ENCODE measurements at regions not wholly inside any gene's neighbourhood (a gene's known extent, or its start where the extent isn't known, plus 50 kb on each side); places are given as distances from the start of the nearest gene placed in this dataset.

DNA sequence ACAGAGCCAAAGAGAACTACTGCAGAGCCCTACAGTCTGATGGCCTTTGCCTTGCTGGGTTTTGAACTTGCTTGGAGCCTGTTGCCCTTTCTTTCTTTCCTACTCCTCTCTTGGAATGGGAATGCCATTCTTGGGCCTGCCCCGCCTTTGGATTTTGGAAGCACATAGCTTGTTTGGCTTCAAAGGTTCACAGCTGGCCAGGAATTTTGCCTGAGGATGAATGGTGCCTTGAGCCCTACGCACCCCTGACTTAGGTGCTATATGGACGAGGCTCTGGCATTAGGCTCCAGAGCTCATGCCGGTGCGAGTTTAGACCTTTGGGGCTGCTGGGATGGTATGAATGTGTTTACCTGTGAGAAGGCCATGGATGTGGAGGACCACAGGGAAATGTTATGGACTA lies 663.3 kb upstream of the HS6ST1 start:
- Histone ChIP-seq H3K4me1 (ENCODE audit: low read length) (no peaks in the 10 kb centered on the region), H3K27me3 (replicated peaks; ENCODE audit: insufficient read depth, low read length) (no peaks in the 10 kb centered on the region), H3K4me2 (ENCODE audit: low read depth, low read length) (no peak overlapping the region), H2AFZ (ENCODE audit: low read length) (no peak overlapping the region), H3K9me3 (replicated peaks; ENCODE audit: insufficient read depth, low read length) (no peaks in the 10 kb centered on the region), H3K9ac (ENCODE audit: low read length) (no peak overlapping the region), H3K79me2 (ENCODE audit: low read length) (no peaks in the 10 kb centered on the region), H3K9me2 (replicated peaks; ENCODE audit: insufficient read depth, low read length) (no peaks in the 10 kb centered on the region), H3K36me3 (replicated peaks; ENCODE audit: insufficient read depth, low read length) (no peaks in the 10 kb centered on the region), H3K27ac (ENCODE audit: low read length) (no peak overlapping the region), H3K4me3 (ENCODE audit: low read length) (no peak overlapping the region), H4K20me1 (ENCODE audit: insufficient read depth, low read length) (no peaks in the 10 kb centered on the region), H3F3A (ENCODE audit: insufficient read depth, low read length) (no peaks in the 10 kb centered on the region)
- no peak for DNase-seq
- TF ChIP-seq, protein P1, sequence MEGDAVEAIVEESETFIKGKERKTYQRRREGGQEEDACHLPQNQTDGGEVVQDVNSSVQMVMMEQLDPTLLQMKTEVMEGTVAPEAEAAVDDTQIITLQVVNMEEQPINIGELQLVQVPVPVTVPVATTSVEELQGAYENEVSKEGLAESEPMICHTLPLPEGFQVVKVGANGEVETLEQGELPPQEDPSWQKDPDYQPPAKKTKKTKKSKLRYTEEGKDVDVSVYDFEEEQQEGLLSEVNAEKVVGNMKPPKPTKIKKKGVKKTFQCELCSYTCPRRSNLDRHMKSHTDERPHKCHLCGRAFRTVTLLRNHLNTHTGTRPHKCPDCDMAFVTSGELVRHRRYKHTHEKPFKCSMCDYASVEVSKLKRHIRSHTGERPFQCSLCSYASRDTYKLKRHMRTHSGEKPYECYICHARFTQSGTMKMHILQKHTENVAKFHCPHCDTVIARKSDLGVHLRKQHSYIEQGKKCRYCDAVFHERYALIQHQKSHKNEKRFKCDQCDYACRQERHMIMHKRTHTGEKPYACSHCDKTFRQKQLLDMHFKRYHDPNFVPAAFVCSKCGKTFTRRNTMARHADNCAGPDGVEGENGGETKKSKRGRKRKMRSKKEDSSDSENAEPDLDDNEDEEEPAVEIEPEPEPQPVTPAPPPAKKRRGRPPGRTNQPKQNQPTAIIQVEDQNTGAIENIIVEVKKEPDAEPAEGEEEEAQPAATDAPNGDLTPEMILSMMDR (IDR thresholded peaks at IDR 0.05; ENCODE audit: low read length) = no peak
- TF ChIP-seq EZH2phosphoT487 (IDR thresholded peaks at IDR 0.05; ENCODE audit: low read length) = no peak
- no peak for TF ChIP-seq EZH2 (optimal IDR thresholded peaks at IDR 0.05; ENCODE audit: low read depth, low read length)

DNA sequence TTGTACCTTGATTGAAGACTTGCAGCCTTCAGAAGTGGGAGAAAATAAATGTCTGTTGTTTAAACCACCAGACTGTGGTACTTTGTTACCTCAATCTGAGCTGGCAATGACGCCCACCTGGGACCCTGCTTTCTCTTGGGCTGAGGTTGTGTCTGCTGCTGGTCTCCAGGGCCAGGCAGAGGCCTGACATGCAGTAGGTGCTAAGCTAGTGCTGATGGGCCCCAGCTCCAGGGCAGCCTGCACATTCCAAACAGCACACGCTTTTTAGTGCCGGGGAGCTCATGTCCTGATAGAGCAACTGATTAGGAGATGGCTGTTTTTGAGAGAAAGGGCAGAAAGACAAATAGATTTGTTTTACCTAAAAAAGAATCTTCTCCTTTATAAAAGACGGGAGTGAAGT lies 664.0 kb upstream of the HS6ST1 start:
- H4K20me1 ChIP-seq (ENCODE audit: insufficient read depth, low read length) = no peaks in the 10 kb centered on the region
- no peaks in the 10 kb centered on the region for H3K79me2 ChIP-seq (ENCODE audit: low read length)
- H3K36me3 ChIP-seq (replicated peaks; ENCODE audit: insufficient read depth, low read length) = no peaks in the 10 kb centered on the region
- no peak for DNase-seq
- H3K27ac ChIP-seq (ENCODE audit: low read length) = no peak overlapping the region
- no peak overlapping the region for H3K9ac ChIP-seq (ENCODE audit: low read length)
- no peaks in the 10 kb centered on the region for H3K27me3 ChIP-seq (replicated peaks; ENCODE audit: insufficient read depth, low read length)
- H3K4me2 ChIP-seq (ENCODE audit: low read depth, low read length) = no peak overlapping the region
- H3K9me2 ChIP-seq (replicated peaks; ENCODE audit: insufficient read depth, low read length) = no peaks in the 10 kb centered on the region
- H3K4me1 ChIP-seq (ENCODE audit: low read length) = no peaks in the 10 kb centered on the region
- no peak overlapping the region for H2AFZ ChIP-seq (ENCODE audit: low read length)
- no peak overlapping the region for H3K4me3 ChIP-seq (ENCODE audit: low read length)
- H3K9me3 ChIP-seq (replicated peaks; ENCODE audit: insufficient read depth, low read length) = no peaks in the 10 kb centered on the region
- H3F3A ChIP-seq (ENCODE audit: insufficient read depth, low read length) = no peaks in the 10 kb centered on the region
- no peak for TF ChIP-seq EZH2 (optimal IDR thresholded peaks at IDR 0.05; ENCODE audit: low read depth, low read length)
- no peak for TF ChIP-seq EZH2phosphoT487 (IDR thresholded peaks at IDR 0.05; ENCODE audit: low read length)
- TF ChIP-seq, protein P1 (IDR thresholded peaks at IDR 0.05; ENCODE audit: low read length) = no peak

DNA sequence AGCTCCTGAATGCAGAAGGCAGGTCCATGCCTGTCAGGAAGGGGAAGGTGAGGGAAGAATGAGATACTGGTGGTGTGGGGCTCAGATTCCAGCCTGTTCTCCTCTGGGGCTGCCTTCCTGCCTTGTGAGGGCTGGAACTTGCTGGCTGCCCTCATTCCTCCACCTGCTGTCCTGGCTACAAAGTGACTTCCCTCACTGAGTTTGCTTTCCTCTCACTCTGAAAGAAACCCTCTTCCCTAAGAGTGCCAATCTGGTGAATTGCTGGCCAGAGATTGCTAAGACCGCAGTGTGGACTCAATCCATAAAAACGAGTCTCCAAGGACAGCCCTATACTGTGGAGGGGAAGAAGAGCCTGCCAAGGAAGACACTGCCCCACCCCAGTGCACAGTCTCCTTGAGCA lies 664.4 kb upstream of the HS6ST1 start:
- H2AFZ ChIP-seq (ENCODE audit: low read length) = no peak overlapping the region
- H3K4me2 ChIP-seq (ENCODE audit: low read depth, low read length) = no peak overlapping the region
- H3K9ac ChIP-seq (ENCODE audit: low read length) = no peak overlapping the region
- no peaks in the 10 kb centered on the region for H3F3A ChIP-seq (ENCODE audit: insufficient read depth, low read length)
- TF ChIP-seq EZH2 (optimal IDR thresholded peaks at IDR 0.05; ENCODE audit: low read depth, low read length) = no peak
- TF ChIP-seq, protein P1 (IDR thresholded peaks at IDR 0.05; ENCODE audit: low read length) = no peak
- no peaks in the 10 kb centered on the region for H3K36me3 ChIP-seq (replicated peaks; ENCODE audit: insufficient read depth, low read length)
- H4K20me1 ChIP-seq (ENCODE audit: insufficient read depth, low read length) = no peaks in the 10 kb centered on the region
- no peaks in the 10 kb centered on the region for H3K27me3 ChIP-seq (replicated peaks; ENCODE audit: insufficient read depth, low read length)
- H3K4me3 ChIP-seq (ENCODE audit: low read length) = no peak overlapping the region
- no peaks in the 10 kb centered on the region for H3K9me3 ChIP-seq (replicated peaks; ENCODE audit: insufficient read depth, low read length)
- H3K27ac ChIP-seq (ENCODE audit: low read length) = no peak overlapping the region
- DNase-seq = no peak
- no peaks in the 10 kb centered on the region for H3K4me1 ChIP-seq (ENCODE audit: low read length)
- H3K9me2 ChIP-seq (replicated peaks; ENCODE audit: insufficient read depth, low read length) = no peaks in the 10 kb centered on the region
- H3K79me2 ChIP-seq (ENCODE audit: low read length) = no peaks in the 10 kb centered on the region
